Natural killer cell (primary cell): ENCODE measurements at regions not wholly inside any gene's neighbourhood (a gene's known extent, or its start where the extent isn't known, plus 50 kb on each side); places are given as distances from the start of the nearest gene placed in this dataset.

Experiments
- ATAC-seq, 3 donors: fragments of 150-1000 bp in 2 of 3; fragments of 200-7000 bp in 1 of 3; cut with Tn5 transposase; 1 replicate in 1 of 3; 2 replicates in 2 of 3; pipeline ENCODE4 v1.10.0; 2021; ENCODE audit warnings: mild to moderate bottlenecking in 2 of 3, moderate library complexity in 2 of 3
- DNase-seq, 2 donors: peaks; one replicate each; pipeline versions ENCODE4 v3.0.0 to v3.0.0-alpha.2; 2013 to 2021; ENCODE audit warnings: mixed read lengths in 1 of 2
- H3K27ac ChIP-seq: one replicate; pipeline ENCODE4 v1.5.1; 2013; ENCODE audit warnings: mild to moderate bottlenecking, low read length
- H3K27me3 ChIP-seq: one replicate; pipeline ENCODE4 v1.6.1; 2013; ENCODE audit warnings: low read length; ENCODE audit not compliant: control insufficient read depth, insufficient read depth
- H3K36me3 ChIP-seq: one replicate; pipeline ENCODE4 v1.6.1; 2013; ENCODE audit warnings: low read length; ENCODE audit not compliant: control insufficient read depth, insufficient read depth
- H3K4me1 ChIP-seq: one replicate; pipeline ENCODE4 v1.6.1; 2013; ENCODE audit warnings: low read length; ENCODE audit not compliant: control insufficient read depth, insufficient read depth
- H3K4me3 ChIP-seq: one replicate; pipeline ENCODE4 v1.5.1; 2013; ENCODE audit warnings: low read length
- H3K9me3 ChIP-seq: one replicate; pipeline ENCODE4 v1.6.1; 2013; ENCODE audit warnings: low read length; ENCODE audit not compliant: control insufficient read depth, insufficient read depth
- H3K27ac Mint-ChIP-seq, 2 donors: one replicate each; pipeline ENCODE4 v1.8.0; 2022; ENCODE audit warnings: mild to moderate bottlenecking in 2 of 2, mixed read lengths in 2 of 2, moderate library complexity in 1 of 2
- H3K27me3 Mint-ChIP-seq, 2 donors: one replicate each; pipeline ENCODE4 v1.8.0; 2022; ENCODE audit warnings: low read depth in 2 of 2, mixed read lengths in 2 of 2
- H3K36me3 Mint-ChIP-seq: one replicate; pipeline ENCODE4 v1.8.0; 2022; ENCODE audit warnings: mixed read lengths
- H3K4me1 Mint-ChIP-seq, 2 donors: one replicate each; pipeline ENCODE4 v1.8.0; 2022; ENCODE audit warnings: mixed read lengths in 2 of 2
- H3K4me3 Mint-ChIP-seq: one replicate; pipeline ENCODE4 v1.8.0; 2022; ENCODE audit warnings: mild to moderate bottlenecking, moderate library complexity, mixed read lengths
- H3K9me3 Mint-ChIP-seq, 2 donors: one replicate each; pipeline ENCODE4 v1.8.0; 2022; ENCODE audit warnings: mixed read lengths in 2 of 2
- CTCF ChIP-seq: fragments of 200-600 bp; IDR thresholded peaks from one replicate; pipeline ENCODE4 v1.8.0; 2022; ENCODE audit warnings: antibody characterized with exemption
- WGBS: methylation state at CpG from one replicate; pipeline ENCODE4 v1.1.7; 2013; ENCODE audit warnings: missing lambda C conversion rate; ENCODE audit not compliant: insufficient coverage; 5-methylcytosine and 5-hydroxymethylcytosine counted together
- intact Hi-C: fragments of 100-400 bp; cut with micrococcal nuclease; formaldehyde crosslinking; loops from one replicate; pipeline ENCODE4 v1.14.2; 2022

- Histone ChIP-seq H3K4me1 (no peaks in the 10 kb centered on the region), H3K27me3 (no peaks in the 10 kb centered on the region), H3K36me3 (no peaks in the 10 kb centered on the region), H3K9me3 (no peaks in the 10 kb centered on the region), H3K27ac (no peak overlapping the region), H3K4me3 (no peak overlapping the region)
- no peak for TF ChIP-seq CTCF
- ATAC-seq (no peak), DNase-seq (no peak)
- H3K4me3 Mint-ChIP-seq, result no peak overlapping the region
- H3K27ac Mint-ChIP-seq, result no peak overlapping the region
- H3K27me3 Mint-ChIP-seq, result peaks cover 0 to 3% of the 10 kb centered on the region in 2 donors
- H3K36me3 Mint-ChIP-seq, result no peaks in the 10 kb centered on the region
- H3K9me3 Mint-ChIP-seq, result peaks cover 0 to 2% of the 10 kb centered on the region in 2 donors
- WGBS, result 79% methylated on average over 1 of the region's 1 CpG
- no peaks in the 10 kb centered on the region for H3K4me1 Mint-ChIP-seq
- intact Hi-C loops, result no loop called here
Measured at GRCh38 chr13:83984793-83985192, 102.5 kb upstream of the SLITRK1 start.

GRCh38 chr13:83980331-83980730 is 98.1 kb upstream of the SLITRK1 start:
- Histone ChIP-seq H3K4me1 (peaks cover 6% of the 10 kb centered on the region), H3K27me3 (no peaks in the 10 kb centered on the region), H3K9me3 (no peaks in the 10 kb centered on the region), H3K36me3 (no peaks in the 10 kb centered on the region), H3K4me3 (no peak overlapping the region), H3K27ac (no peak overlapping the region)
- intact Hi-C loops, result no loop called here
- H3K9me3 Mint-ChIP-seq, result no peaks in the 10 kb centered on the region
- ATAC-seq, result no peak
- WGBS, result 89% methylated on average over 5 of the region's 5 CpGs
- no peaks in the 10 kb centered on the region for H3K36me3 Mint-ChIP-seq
- peaks cover 9 to 19% of the 10 kb centered on the region in 2 donors for H3K27me3 Mint-ChIP-seq
- no peak overlapping the region for H3K4me3 Mint-ChIP-seq
- DNase-seq, result no peak
- H3K27ac Mint-ChIP-seq, result no peak overlapping the region
- peaks cover 9 to 18% of the 10 kb centered on the region in 2 donors for H3K4me1 Mint-ChIP-seq
- TF ChIP-seq CTCF, result no peak

- Histone ChIP-seq H3K27ac (no peak overlapping the region), H3K4me3 (no peak overlapping the region), H3K36me3 (no peaks in the 10 kb centered on the region), H3K4me1 (peaks cover 6% of the 10 kb centered on the region), H3K27me3 (peaks cover 2% of the 10 kb centered on the region), H3K9me3 (no peaks in the 10 kb centered on the region)
- no peaks in the 10 kb centered on the region for H3K36me3 Mint-ChIP-seq
- H3K27ac Mint-ChIP-seq, result peak overlapping the region in 1 of 2 donors; percentile 39
- H3K4me3 Mint-ChIP-seq, result peak overlapping the region; percentile 67
- peaks cover 12 to 24% of the 10 kb centered on the region in 2 donors for H3K4me1 Mint-ChIP-seq
- H3K9me3 Mint-ChIP-seq, result no peaks in the 10 kb centered on the region
- ATAC-seq, result peak in 2 of 3 donors; percentile 49 to 81
- TF ChIP-seq CTCF, result no peak
- intact Hi-C loops, result no loop called here
- DNase-seq, result peak in 1 of 2 donors; percentile 9
- peaks cover 9 to 19% of the 10 kb centered on the region in 2 donors for H3K27me3 Mint-ChIP-seq
Measured at GRCh38 chr13:83975655-83976165, 93.4 kb upstream of the SLITRK1 start.

DNA sequence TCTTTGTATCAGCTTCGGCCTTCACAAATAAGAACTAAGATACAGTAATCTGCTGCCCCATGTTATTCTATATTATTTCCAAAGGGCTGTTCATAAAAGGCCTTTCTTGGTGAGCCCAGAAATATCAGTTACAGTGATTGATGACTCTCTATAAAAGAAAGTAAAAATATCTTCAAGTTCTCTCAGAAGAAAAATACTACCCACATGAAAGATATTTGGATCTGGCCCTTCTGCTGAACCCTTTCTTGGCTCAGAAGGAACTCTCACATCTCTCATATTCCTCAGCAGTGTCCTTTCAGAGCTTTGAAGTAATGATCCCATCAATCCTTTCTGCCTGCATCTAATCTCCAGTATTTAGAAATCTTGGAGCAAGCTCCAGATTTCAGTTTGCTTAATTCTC is 76.3 kb upstream of the SLITRK1 start:
- Histone ChIP-seq H3K4me1 (no peaks in the 10 kb centered on the region), H3K9me3 (no peaks in the 10 kb centered on the region), H3K27me3 (no peaks in the 10 kb centered on the region), H3K36me3 (no peaks in the 10 kb centered on the region), H3K27ac (no peak overlapping the region), H3K4me3 (no peak overlapping the region)
- no peak for DNase-seq
- no peaks in the 10 kb centered on the region for H3K4me1 Mint-ChIP-seq
- no peak overlapping the region for H3K27ac Mint-ChIP-seq
- no peak overlapping the region for H3K4me3 Mint-ChIP-seq
- ATAC-seq, result no peak
- 100% methylated on average over 1 of the region's 1 CpG for WGBS
- no peaks in the 10 kb centered on the region for H3K36me3 Mint-ChIP-seq
- H3K27me3 Mint-ChIP-seq, result no peaks in the 10 kb centered on the region
- intact Hi-C loops, result no loop called here
- H3K9me3 Mint-ChIP-seq, result no peaks in the 10 kb centered on the region
- no peak for TF ChIP-seq CTCF
